GM12874 (cell line): ENCODE measurements at regions not wholly inside any gene's neighbourhood (a gene's known extent, or its start where the extent isn't known, plus 50 kb on each side); places are given as distances from the start of the nearest gene placed in this dataset.

Experiments
- CTCF ChIP-seq: IDR thresholded peaks from 2 replicates; pipeline ENCODE4 v1.5.1; 2011; ENCODE audit warnings: low read depth, mild to moderate bottlenecking, control low read depth, low read length, moderate library complexity; ENCODE audit not compliant: insufficient read depth

DNA sequence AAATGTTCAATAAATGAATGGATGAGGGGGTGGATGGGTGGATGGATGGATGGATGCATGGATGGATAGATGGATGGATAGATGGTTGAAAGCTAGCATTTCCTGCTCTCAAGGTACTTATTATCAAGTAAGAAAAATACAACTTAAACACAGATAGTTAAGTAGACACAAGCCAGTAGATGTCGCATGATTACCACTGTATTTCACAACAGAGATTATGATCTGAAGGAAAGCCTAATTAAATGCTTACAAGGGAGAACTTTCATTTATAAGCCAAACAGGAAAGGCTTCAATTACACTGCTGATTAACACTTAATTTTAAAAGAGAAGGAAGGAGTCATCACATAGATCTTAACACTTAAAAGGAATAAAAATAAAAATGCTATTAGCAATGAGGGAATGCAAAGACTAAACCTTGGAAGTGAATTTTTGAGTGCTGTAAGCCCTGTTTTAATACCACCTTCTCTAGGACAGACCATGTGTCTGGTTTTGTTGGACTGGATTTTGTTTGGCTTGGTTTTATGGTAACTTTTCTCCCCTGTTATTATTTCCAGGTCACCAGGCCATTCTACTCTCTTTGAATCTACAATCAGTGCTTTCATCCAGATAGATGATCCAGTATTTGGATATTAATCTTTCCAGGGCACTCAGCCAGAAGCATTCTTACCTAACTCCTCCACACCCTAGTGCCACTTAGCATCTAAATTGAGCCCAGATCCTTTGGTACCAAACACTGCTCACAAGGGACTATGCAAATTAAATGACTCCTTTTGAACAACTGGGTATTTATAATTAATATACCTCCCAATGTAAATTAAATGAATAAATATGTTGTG, 75.5 kb upstream of the SLC39A8 start:
- TF ChIP-seq CTCF = no peak

DNA sequence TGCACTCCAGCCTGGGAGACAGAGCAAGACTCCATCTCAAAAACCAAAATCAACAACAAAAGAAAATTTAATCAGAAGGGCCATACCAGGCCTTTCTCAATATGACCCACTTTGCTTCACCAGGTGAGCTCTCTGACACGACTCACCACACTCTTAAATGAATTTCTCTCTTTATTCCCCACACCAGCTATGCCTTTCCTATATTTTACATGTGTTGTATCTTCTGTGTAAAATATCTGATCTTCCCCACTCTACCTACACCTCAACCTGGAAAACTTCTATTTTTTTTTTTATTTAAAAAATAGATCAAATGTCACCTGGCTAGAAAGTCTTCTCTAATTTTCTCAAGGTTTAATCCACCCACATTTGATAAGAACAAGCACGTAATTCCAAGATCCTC, 77.6 kb upstream of the SLC39A8 start:
- no peak for TF ChIP-seq CTCF

DNA sequence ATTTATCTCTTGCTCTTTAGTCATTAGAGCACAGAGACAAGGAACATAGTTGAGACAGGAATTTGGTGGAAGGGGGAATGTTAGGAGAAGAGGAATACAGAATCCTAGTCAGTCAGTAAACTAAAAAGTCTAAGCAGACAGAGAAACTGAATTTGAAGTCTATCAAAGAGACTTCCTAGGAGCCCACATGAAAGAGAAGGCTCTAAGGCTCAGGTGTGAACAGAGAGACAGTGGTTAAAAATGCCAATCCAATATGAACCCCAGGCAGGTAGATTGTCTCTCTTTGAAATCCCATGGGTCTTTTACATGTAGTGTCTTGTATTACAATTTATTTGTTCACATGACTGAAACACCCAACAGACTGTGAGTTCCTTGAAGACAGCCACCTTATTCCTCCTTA, 77.8 kb upstream of the NFKB1 start:
- TF ChIP-seq CTCF = no peak

DNA sequence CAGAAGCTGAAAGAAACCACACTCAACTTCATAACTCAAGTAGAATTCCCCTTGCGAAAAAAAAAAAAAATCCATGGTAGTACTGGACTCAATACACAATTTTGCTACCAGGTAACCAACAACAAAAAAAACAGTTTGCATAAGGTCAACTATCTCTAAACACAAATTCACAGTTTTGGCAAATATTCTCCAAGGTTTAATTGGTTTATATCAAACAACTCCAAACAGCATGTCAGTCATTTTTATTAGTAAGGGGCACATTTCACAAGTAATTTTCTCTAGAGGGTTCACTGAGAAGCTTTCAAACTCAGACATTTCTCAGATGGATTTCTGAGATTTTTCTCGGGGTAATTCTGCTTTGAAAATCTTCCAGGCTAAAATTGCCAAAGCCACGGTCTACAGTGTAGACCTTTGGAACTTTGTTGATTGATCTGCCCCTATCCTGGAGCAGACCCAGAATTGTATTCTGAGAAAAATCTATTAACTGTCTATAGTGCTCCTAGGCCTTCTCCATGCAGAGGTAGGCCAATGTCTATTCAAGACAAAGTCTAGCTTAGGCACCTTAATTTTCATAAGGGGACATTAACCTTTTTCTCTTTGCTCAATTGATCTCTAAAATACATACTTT, 73.7 kb upstream of the NFKB1 start:
- TF ChIP-seq CTCF = no peak

GRCh38 chr4:102428122-102428521, 73.0 kb upstream of the NFKB1 start:
- TF ChIP-seq CTCF = no peak

DNA sequence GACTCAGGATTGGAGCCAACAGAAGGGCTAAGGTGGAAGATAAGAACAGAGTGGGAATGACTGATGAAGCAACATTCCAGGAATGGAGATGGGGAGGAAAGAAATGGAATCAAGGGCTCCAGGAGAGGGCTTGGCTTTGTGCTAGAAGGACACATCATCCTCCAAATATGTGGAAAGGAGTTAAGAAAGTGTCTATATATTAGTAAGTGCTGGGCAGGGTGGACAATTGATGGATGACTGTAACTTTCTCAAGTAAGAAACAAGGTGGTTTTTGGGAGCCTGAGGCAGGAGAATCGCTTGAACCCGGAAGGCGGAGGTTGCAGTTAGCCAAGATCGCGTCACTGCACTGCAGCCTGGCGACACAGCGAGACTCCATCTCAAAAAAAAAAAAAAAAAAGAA, 71.6 kb upstream of the NFKB1 start:
- no peak for TF ChIP-seq CTCF

- no peak for TF ChIP-seq CTCF
These were observed 70.7 kb upstream of the NFKB1 start for GRCh38 chr4:102430461-102430910.
